ENCODE measurements at regions not wholly inside any gene's neighbourhood (a gene's known extent, or its start where the extent isn't known, plus 50 kb on each side); places are given as distances from the start of the nearest gene placed in this dataset.

DNA sequence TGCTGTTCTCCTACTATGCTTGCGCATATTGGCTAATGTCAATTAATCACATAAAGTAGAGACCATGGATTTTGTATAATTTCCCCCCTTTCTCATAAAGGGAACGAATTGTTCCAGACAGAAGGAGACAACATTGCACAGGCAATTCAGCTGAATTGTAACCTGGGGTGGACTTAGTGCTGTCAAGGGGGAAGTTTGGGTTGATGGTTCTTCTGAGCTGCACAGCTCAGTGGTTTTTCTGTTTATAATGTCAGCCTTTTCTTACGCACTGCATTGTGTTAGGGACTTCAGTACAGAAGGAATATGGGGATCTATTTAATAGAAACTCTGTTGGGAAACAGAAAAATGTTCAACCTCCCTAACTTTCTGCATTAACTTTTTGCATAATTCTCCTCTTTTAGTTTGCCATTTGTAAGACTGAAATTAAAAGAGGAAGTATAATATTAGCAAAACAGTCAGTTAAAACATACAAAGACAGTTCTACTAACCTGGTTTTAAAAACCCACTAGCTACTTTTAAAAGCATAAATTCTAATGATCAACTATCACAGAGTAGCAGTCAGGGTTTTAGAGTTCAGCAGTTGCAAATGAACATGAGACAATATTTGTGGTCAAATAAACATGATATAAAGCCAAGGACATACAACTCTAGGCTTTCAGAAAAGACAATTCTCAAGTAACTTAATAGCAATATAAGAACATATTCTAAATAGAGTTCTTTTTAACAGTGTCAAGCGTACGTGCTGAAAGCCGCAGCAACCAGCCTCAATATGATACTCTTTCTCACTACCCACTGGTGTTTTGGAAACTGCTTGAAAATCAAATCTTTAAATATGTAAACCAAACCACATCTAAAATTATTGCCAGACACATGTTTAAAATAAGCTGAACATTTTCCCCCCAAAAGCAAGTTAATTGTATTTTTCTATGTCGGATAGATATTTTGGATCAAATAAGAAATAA, 393.0 kb downstream of the FSCB start:
- no peak for TF ChIP-seq CTCF (IDR thresholded peaks at IDR 0.05)
- TF ChIP-seq POLR2A (IDR thresholded peaks at IDR 0.05): no peak

All from thyroid gland (tissue), 4 donors.